HEK293 (cell line): ENCODE measurements at regions not wholly inside any gene's neighbourhood (a gene's known extent, or its start where the extent isn't known, plus 50 kb on each side); places are given as distances from the start of the nearest gene placed in this dataset.

Experiments used
- CTCF ChIA-PET: fragments of 350-600 bp; formaldehyde crosslinking; extraction: SDS; loops from one replicate; lab custom pipeline; 2021; ENCODE audit warnings: antibody characterized with exemption; lab: Yijun Ruan, JAX
- POLR2A ChIA-PET: fragments of 300-600 bp; formaldehyde crosslinking; extraction: SDS; loops from one replicate; lab custom pipeline; 2020; ENCODE audit warnings: antibody characterized with exemption, inconsistent platforms; lab: Yijun Ruan, JAX
- H3K27ac ChIP-seq: fragments of 200-500 bp; sonication (Bioruptor generic); 2 replicates; pipeline ENCODE4 v1.5.1; 2014; ENCODE audit warnings: low read depth, low read length, control low read depth, inconsistent platforms; ENCODE audit errors: extremely low read depth
- H3K36me3 ChIP-seq, 2 experiments: fragments of 200-500 bp in 1 of 2; sonication (Bioruptor generic) in 1 of 2; 1 replicate in 1 of 2; 2 replicates in 1 of 2; pipeline ENCODE4 v1.5.1; 2014 to 2017; ENCODE audit warnings: inconsistent platforms in 2 of 2, low read length in 2 of 2; ENCODE audit not compliant: control insufficient read depth in 2 of 2, insufficient read depth in 1 of 2
- H3K4me1 ChIP-seq: fragments of 200-500 bp; sonication (Bioruptor generic); 2 replicates; pipeline ENCODE4 v1.5.1; 2014; ENCODE audit warnings: mild to moderate bottlenecking, low read length, inconsistent platforms; ENCODE audit not compliant: control insufficient read depth, insufficient read depth
- H3K4me3 ChIP-seq: 2 replicates; pipeline ENCODE4 v1.5.1; 2011; ENCODE audit warnings: low read depth, mild to moderate bottlenecking, control low read depth, low read length, moderate library complexity
- H3K9me3 ChIP-seq: fragments of 200-500 bp; sonication (Bioruptor generic); 2 replicates; pipeline ENCODE4 v1.5.1; 2014; ENCODE audit warnings: low read depth, low read length, inconsistent platforms; ENCODE audit not compliant: control insufficient read depth, insufficient read depth
- GLIS1 ChIP-seq: fragments of 450-650 bp; formaldehyde crosslinking; IDR thresholded peaks from 2 replicates; pipeline ENCODE4 v1.5.1; 2016; ENCODE audit warnings: missing biosample characterization, missing genetic modification characterization
- KLF10 ChIP-seq: fragments of 450-650 bp; IDR thresholded peaks from 2 replicates; pipeline ENCODE4 v1.5.1; 2018; ENCODE audit warnings: missing biosample characterization, mild to moderate bottlenecking, missing genetic modification characterization
- MZF1 ChIP-seq: fragments of 450-650 bp; formaldehyde crosslinking; IDR thresholded peaks from 2 replicates; pipeline ENCODE4 v1.5.1; 2017; ENCODE audit warnings: missing biosample characterization, missing genetic modification characterization, borderline replicate concordance
- RBAK ChIP-seq: fragments of 450-650 bp; formaldehyde crosslinking; IDR thresholded peaks from 2 replicates; pipeline ENCODE4 v1.5.1; 2016; ENCODE audit warnings: missing biosample characterization, missing genetic modification characterization
- ZBTB7A ChIP-seq: fragments of 450-650 bp; formaldehyde crosslinking; IDR thresholded peaks from 2 replicates; pipeline ENCODE4 v1.5.1; 2016; ENCODE audit warnings: low read depth, missing biosample characterization, missing genetic modification characterization
- ZBTB8A ChIP-seq: fragments of 450-650 bp; formaldehyde crosslinking; IDR thresholded peaks from 2 replicates; pipeline ENCODE4 v1.5.1; 2016; ENCODE audit warnings: missing biosample characterization, missing genetic modification characterization
- ZNF175 ChIP-seq: fragments of 450-650 bp; formaldehyde crosslinking; IDR thresholded peaks from 2 replicates; pipeline ENCODE4 v1.5.1; 2016; ENCODE audit warnings: missing biosample characterization, missing genetic modification characterization
- ZNF202 ChIP-seq: fragments of 450-650 bp; formaldehyde crosslinking; IDR thresholded peaks from 2 replicates; pipeline ENCODE4 v1.5.1; 2016; ENCODE audit warnings: missing biosample characterization, missing genetic modification characterization, borderline replicate concordance
- ZNF214 ChIP-seq: fragments of 450-650 bp; formaldehyde crosslinking; IDR thresholded peaks from 2 replicates; pipeline ENCODE4 v1.5.1; 2017; ENCODE audit warnings: missing biosample characterization, mild to moderate bottlenecking, missing genetic modification characterization, borderline replicate concordance
- ZNF223 ChIP-seq: fragments of 450-650 bp; formaldehyde crosslinking; IDR thresholded peaks from 2 replicates; pipeline ENCODE4 v1.5.1; 2016; ENCODE audit warnings: missing biosample characterization, missing genetic modification characterization
- ZNF423 ChIP-seq: fragments of 450-650 bp; formaldehyde crosslinking; IDR thresholded peaks from 2 replicates; pipeline ENCODE4 v1.5.1; 2016; ENCODE audit warnings: missing biosample characterization, missing genetic modification characterization
- ZNF48 ChIP-seq: fragments of 450-650 bp; formaldehyde crosslinking; IDR thresholded peaks from 2 replicates; pipeline ENCODE4 v1.5.1; 2016; ENCODE audit warnings: missing biosample characterization, missing genetic modification characterization
- ZNF585B ChIP-seq: fragments of 450-650 bp; formaldehyde crosslinking; IDR thresholded peaks from 2 replicates; pipeline ENCODE4 v1.5.1; 2016; ENCODE audit warnings: missing biosample characterization, missing genetic modification characterization
- ZNF677 ChIP-seq: fragments of 450-650 bp; IDR thresholded peaks from 2 replicates; pipeline ENCODE4 v1.5.0; 2018; ENCODE audit warnings: missing biosample characterization, mild to moderate bottlenecking, missing genetic modification characterization, moderate library complexity
- ZNF76 ChIP-seq: fragments of 450-650 bp; formaldehyde crosslinking; IDR thresholded peaks from 2 replicates; pipeline ENCODE4; 2016; ENCODE audit warnings: low read depth, missing biosample characterization, missing genetic modification characterization, borderline replicate concordance
- ZNF792 ChIP-seq: fragments of 450-650 bp; formaldehyde crosslinking; IDR thresholded peaks from 2 replicates; pipeline ENCODE4 v1.5.1; 2016; ENCODE audit warnings: missing biosample characterization, missing genetic modification characterization
- ZSCAN16 ChIP-seq: fragments of 450-650 bp; formaldehyde crosslinking; IDR thresholded peaks from 2 replicates; pipeline ENCODE4 v1.5.1; 2016; ENCODE audit warnings: missing biosample characterization, missing genetic modification characterization
- ZSCAN30 ChIP-seq: fragments of 450-650 bp; IDR thresholded peaks from 2 replicates; pipeline ENCODE4 v1.5.1; 2018; ENCODE audit warnings: missing biosample characterization, mild to moderate bottlenecking, missing genetic modification characterization, moderate library complexity
- ZSCAN4 ChIP-seq: fragments of 450-650 bp; formaldehyde crosslinking; IDR thresholded peaks from 2 replicates; pipeline ENCODE4 v1.5.1; 2017; ENCODE audit warnings: missing biosample characterization, missing genetic modification characterization
- TF ChIP-seq, protein P1 (sequence below): fragments of 450-650 bp; formaldehyde crosslinking; IDR thresholded peaks from 2 replicates; pipeline ENCODE4 v1.5.1; 2016; ENCODE audit warnings: missing biosample characterization, missing genetic modification characterization
- TF ChIP-seq, protein P2 (sequence below): fragments of 450-650 bp; formaldehyde crosslinking; IDR thresholded peaks from 2 replicates; pipeline ENCODE4 v1.5.0; 2017; ENCODE audit warnings: missing biosample characterization, missing genetic modification characterization, borderline replicate concordance

DNA sequence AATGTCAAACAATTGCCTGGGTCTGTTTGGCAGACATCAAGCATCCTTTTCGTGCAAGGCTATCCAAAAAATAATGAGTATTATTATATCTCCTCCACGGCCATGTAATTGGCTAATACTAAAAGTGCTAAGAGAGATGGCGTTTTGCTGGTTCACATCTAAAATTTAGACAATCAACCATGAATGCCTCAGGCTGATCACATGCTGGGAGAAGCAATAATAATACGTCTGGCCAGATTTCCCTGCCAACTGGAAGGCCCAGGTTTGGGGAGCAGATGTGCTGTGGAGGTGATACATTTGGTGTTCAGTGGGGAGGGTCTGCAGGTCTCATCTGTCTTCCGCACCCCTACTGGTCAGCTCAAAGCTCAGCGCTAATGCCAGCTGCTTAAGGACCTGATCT lies 60.3 kb upstream of the CREB1 start (continued):
- TF ChIP-seq ZSCAN16 (tag by site-specific recombination) = no peak
- TF ChIP-seq, protein P1, sequence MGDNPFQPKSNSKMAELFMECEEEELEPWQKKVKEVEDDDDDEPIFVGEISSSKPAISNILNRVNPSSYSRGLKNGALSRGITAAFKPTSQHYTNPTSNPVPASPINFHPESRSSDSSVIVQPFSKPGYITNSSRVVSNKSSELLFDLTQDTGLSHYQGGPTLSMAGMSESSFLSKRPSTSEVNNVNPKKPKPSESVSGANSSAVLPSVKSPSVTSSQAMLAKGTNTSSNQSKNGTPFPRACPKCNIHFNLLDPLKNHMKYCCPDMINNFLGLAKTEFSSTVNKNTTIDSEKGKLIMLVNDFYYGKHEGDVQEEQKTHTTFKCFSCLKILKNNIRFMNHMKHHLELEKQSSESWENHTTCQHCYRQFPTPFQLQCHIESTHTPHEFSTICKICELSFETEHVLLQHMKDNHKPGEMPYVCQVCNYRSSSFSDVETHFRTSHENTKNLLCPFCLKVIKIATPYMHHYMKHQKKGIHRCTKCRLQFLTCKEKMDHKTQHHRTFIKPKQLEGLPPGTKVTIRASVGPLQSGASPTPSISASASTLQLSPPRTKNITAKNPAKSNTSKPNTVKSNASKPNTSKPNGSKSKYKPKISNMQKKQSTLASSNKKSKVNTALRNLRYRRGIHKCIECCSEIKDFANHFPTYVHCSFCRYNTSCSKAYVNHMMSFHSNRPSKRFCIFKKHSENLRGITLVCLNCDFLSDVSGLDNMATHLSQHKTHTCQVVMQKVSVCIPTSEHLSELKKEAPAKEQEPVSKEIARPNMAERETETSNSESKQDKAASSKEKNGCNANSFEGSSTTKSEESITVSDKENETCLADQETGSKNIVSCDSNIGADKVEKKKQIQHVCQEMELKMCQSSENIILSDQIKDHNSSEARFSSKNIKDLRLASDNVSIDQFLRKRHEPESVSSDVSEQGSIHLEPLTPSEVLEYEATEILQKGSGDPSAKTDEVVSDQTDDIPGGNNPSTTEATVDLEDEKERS (tag by site-specific recombination) = no peak

GRCh38 chr2:207469943-207470729 lies 59.6 kb upstream of the CREB1 start:
- ChIA-PET CTCF (interaction anchor here (0.6 kb wide), 1 partner anchor 289 kb away, joined by 3 read pairs; no protein-coding TSS in a partner anchor), POLR2A (no interaction called here)
- no peak overlapping the region for H3K27ac ChIP-seq
- H3K36me3 ChIP-seq = no peaks in the 10 kb centered on the region
- TF ChIP-seq ZSCAN4 = peak; percentile 72; the same call in 1 of the 2 replicates
- TF ChIP-seq ZNF48 (tag by site-specific recombination) = no peak
- no peak overlapping the region for H3K4me3 ChIP-seq
- no peaks in the 10 kb centered on the region for H3K4me1 ChIP-seq
- no peaks in the 10 kb centered on the region for H3K9me3 ChIP-seq

- H3K4me1 ChIP-seq = no peaks in the 10 kb centered on the region
- H3K36me3 ChIP-seq = no peaks in the 10 kb centered on the region
- no peak overlapping the region for H3K27ac ChIP-seq
- TF ChIP-seq ZNF423 (tag by site-specific recombination) = no peak
- no peak for TF ChIP-seq ZNF792 (tag by site-specific recombination)
- no peak for TF ChIP-seq GLIS1
- no peak for TF ChIP-seq ZNF175 (tag by site-specific recombination)
- no peak for TF ChIP-seq ZNF76 (tag by site-specific recombination)
- TF ChIP-seq ZSCAN30 (tag by site-specific recombination) = no peak
- TF ChIP-seq ZBTB7A (tag by site-specific recombination) = no peak
- TF ChIP-seq ZNF585B (tag by site-specific recombination) = no peak
- TF ChIP-seq KLF10 (tag by site-specific recombination) = no peak
- no peak for TF ChIP-seq ZBTB8A (tag by site-specific recombination)
- no peaks in the 10 kb centered on the region for H3K9me3 ChIP-seq
- H3K4me3 ChIP-seq = no peak overlapping the region
- CTCF ChIA-PET = interaction anchor here (1.1 to 3.5 kb wide), 3 partner anchors 13 to 489 kb away, joined by 4 to 34 read pairs (median 14); no protein-coding TSS in a partner anchor
- POLR2A ChIA-PET = no interaction called here
Observed at GRCh38 chr2:207471261-207471660, 58.5 kb upstream of the CREB1 start.

- TF ChIP-seq ZNF214 (tag by site-specific recombination) (no peak), RBAK (tag by site-specific recombination) (no peak), ZNF202 (tag by site-specific recombination) (no peak), MZF1 (tag by site-specific recombination) (no peak), ZNF223 (tag by site-specific recombination) (no peak), ZNF677 (tag by site-specific recombination) (no peak)
- TF ChIP-seq, protein P2, sequence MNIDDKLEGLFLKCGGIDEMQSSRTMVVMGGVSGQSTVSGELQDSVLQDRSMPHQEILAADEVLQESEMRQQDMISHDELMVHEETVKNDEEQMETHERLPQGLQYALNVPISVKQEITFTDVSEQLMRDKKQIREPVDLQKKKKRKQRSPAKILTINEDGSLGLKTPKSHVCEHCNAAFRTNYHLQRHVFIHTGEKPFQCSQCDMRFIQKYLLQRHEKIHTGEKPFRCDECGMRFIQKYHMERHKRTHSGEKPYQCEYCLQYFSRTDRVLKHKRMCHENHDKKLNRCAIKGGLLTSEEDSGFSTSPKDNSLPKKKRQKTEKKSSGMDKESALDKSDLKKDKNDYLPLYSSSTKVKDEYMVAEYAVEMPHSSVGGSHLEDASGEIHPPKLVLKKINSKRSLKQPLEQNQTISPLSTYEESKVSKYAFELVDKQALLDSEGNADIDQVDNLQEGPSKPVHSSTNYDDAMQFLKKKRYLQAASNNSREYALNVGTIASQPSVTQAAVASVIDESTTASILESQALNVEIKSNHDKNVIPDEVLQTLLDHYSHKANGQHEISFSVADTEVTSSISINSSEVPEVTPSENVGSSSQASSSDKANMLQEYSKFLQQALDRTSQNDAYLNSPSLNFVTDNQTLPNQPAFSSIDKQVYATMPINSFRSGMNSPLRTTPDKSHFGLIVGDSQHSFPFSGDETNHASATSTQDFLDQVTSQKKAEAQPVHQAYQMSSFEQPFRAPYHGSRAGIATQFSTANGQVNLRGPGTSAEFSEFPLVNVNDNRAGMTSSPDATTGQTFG (tag by site-specific recombination) = no peak
- TF ChIP-seq, all 188 proteins: peak for 0
- H3K9me3 ChIP-seq = no peaks in the 10 kb centered on the region
- no peaks in the 10 kb centered on the region for H3K4me1 ChIP-seq
- no peak overlapping the region for H3K27ac ChIP-seq
- no peaks in the 10 kb centered on the region for H3K36me3 ChIP-seq
- ChIA-PET CTCF (interaction anchor here (0.7 to 3.5 kb wide), 17 partner anchors 12 to 776 kb away, joined by 3 to 34 read pairs (median 4); no protein-coding TSS in a partner anchor), POLR2A (interaction anchor here (0.6 kb wide), 1 partner anchor 679 kb away, joined by 4 read pairs; no protein-coding TSS in a partner anchor)
- H3K4me3 ChIP-seq = no peak overlapping the region
Observed at GRCh38 chr2:207472343-207473048, 57.3 kb upstream of the CREB1 start.
